MM.1S (cell line): ENCODE measurements at regions not wholly inside any gene's neighbourhood (a gene's known extent, or its start where the extent isn't known, plus 50 kb on each side); places are given as distances from the start of the nearest gene placed in this dataset.

ENCODE experiments used
- DNase-seq: peaks from one replicate; pipeline ENCODE4 v3.0.0-alpha.2; 2015
- H2AFZ ChIP-seq: fragments of 300-600 bp; sonication (generic); 2 replicates; pipeline ENCODE4 v1.6.0; 2016; ENCODE audit warnings: antibody characterized with exemption, low read length
- H3F3A ChIP-seq: fragments of 300-600 bp; sonication (generic); 2 replicates; pipeline ENCODE4 v1.6.1; 2016; ENCODE audit warnings: mild to moderate bottlenecking, antibody characterized with exemption, low read length, moderate library complexity, mixed read lengths; ENCODE audit not compliant: insufficient read depth
- H3K27ac ChIP-seq: fragments of 300-600 bp; sonication (generic); 2 replicates; pipeline ENCODE4 v1.5.1; 2016; ENCODE audit warnings: mild to moderate bottlenecking, low read length
- H3K27me3 ChIP-seq: fragments of 300-600 bp; sonication (generic); replicated peaks from 2 replicates; pipeline ENCODE4 v1.6.0; 2016; ENCODE audit warnings: low read length; ENCODE audit not compliant: insufficient read depth
- H3K36me3 ChIP-seq: fragments of 300-600 bp; sonication (generic); replicated peaks from 2 replicates; pipeline ENCODE4 v1.6.1; 2016; ENCODE audit warnings: mild to moderate bottlenecking, low read length, mixed read lengths; ENCODE audit not compliant: insufficient read depth
- H3K4me1 ChIP-seq: fragments of 300-600 bp; sonication (generic); 2 replicates; pipeline ENCODE4 v1.6.1; 2016; ENCODE audit warnings: low read length, mixed read lengths
- H3K4me2 ChIP-seq: fragments of 300-600 bp; sonication (generic); 2 replicates; pipeline ENCODE4 v1.6.0; 2016; ENCODE audit warnings: low read depth, low read length
- H3K4me3 ChIP-seq: fragments of 300-600 bp; sonication (generic); 2 replicates; pipeline ENCODE4 v1.5.1; 2016; ENCODE audit warnings: low read length, mixed read lengths
- H3K79me2 ChIP-seq: fragments of 300-600 bp; sonication (generic); 2 replicates; pipeline ENCODE4 v1.6.1; 2016; ENCODE audit warnings: mixed run types, low read length, mixed read lengths
- H3K9ac ChIP-seq: fragments of 300-600 bp; sonication (generic); 2 replicates; pipeline ENCODE4 v1.6.1; 2016; ENCODE audit warnings: low read length, mixed read lengths
- H3K9me2 ChIP-seq: fragments of 300-600 bp; sonication (generic); replicated peaks from 2 replicates; pipeline ENCODE4 v1.6.1; 2016; ENCODE audit warnings: mild to moderate bottlenecking, low read length, mixed read lengths; ENCODE audit not compliant: insufficient read depth
- H3K9me3 ChIP-seq: fragments of 300-600 bp; sonication (generic); replicated peaks from 2 replicates; pipeline ENCODE4 v1.6.1; 2016; ENCODE audit warnings: mild to moderate bottlenecking, low read length, mixed read lengths; ENCODE audit not compliant: insufficient read depth
- H4K20me1 ChIP-seq: fragments of 300-600 bp; sonication (generic); 2 replicates; pipeline ENCODE4 v1.6.1; 2016; ENCODE audit warnings: mild to moderate bottlenecking, low read length, moderate library complexity, mixed read lengths; ENCODE audit not compliant: insufficient read depth
- EZH2 ChIP-seq: fragments of 300-600 bp; sonication (generic); optimal IDR thresholded peaks from 2 replicates; pipeline ENCODE3; 2017; ENCODE audit warnings: low read depth, mild to moderate bottlenecking, antibody characterized with exemption, low read length, mixed read lengths
- EZH2phosphoT487 ChIP-seq: fragments of 300-600 bp; sonication (generic); IDR thresholded peaks from 2 replicates; pipeline ENCODE4 v1.6.1; 2018; ENCODE audit warnings: antibody characterized with exemption, low read length
- TF ChIP-seq, protein P1 (sequence below): fragments of 300-600 bp; sonication (generic); IDR thresholded peaks from 2 replicates; pipeline ENCODE4 v1.5.1; 2016; ENCODE audit warnings: antibody characterized with exemption, low read length, mixed read lengths

DNA sequence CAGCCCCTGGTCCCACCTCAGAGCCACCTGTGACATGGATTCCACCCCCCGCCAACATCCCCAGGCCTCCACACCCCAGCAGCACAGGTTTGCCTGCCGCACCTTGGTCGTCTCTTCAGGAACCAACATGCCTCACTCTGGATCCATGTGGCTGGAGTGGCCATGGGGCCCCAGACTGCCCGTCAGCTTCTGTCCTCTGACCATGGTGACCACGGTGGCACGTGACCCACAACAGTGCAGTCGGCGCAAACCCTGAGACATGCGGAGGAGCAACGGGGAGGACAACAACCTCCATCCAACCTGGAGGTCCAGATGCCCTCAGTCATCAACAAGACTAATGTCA lies 85.6 kb downstream of the ANKRD60 start:
- no peaks in the 10 kb centered on the region for H3K4me1 ChIP-seq
- no peaks in the 10 kb centered on the region for H3K36me3 ChIP-seq
- no peaks in the 10 kb centered on the region for H3K79me2 ChIP-seq
- no peaks in the 10 kb centered on the region for H3K9me3 ChIP-seq
- H3K4me3 ChIP-seq: no peak overlapping the region
- H3K4me2 ChIP-seq: no peak overlapping the region
- no peaks in the 10 kb centered on the region for H3K9me2 ChIP-seq
- no peak overlapping the region for H2AFZ ChIP-seq
- TF ChIP-seq, protein P1, sequence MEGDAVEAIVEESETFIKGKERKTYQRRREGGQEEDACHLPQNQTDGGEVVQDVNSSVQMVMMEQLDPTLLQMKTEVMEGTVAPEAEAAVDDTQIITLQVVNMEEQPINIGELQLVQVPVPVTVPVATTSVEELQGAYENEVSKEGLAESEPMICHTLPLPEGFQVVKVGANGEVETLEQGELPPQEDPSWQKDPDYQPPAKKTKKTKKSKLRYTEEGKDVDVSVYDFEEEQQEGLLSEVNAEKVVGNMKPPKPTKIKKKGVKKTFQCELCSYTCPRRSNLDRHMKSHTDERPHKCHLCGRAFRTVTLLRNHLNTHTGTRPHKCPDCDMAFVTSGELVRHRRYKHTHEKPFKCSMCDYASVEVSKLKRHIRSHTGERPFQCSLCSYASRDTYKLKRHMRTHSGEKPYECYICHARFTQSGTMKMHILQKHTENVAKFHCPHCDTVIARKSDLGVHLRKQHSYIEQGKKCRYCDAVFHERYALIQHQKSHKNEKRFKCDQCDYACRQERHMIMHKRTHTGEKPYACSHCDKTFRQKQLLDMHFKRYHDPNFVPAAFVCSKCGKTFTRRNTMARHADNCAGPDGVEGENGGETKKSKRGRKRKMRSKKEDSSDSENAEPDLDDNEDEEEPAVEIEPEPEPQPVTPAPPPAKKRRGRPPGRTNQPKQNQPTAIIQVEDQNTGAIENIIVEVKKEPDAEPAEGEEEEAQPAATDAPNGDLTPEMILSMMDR: no peak
- TF ChIP-seq EZH2phosphoT487 (no peak), EZH2 (no peak)
- H3K9ac ChIP-seq: no peak overlapping the region
- no peaks in the 10 kb centered on the region for H3F3A ChIP-seq
- H3K27me3 ChIP-seq: peaks cover 97% of the 10 kb centered on the region
- no peak overlapping the region for H3K27ac ChIP-seq
- no peak for DNase-seq
- H4K20me1 ChIP-seq: no peaks in the 10 kb centered on the region

DNA sequence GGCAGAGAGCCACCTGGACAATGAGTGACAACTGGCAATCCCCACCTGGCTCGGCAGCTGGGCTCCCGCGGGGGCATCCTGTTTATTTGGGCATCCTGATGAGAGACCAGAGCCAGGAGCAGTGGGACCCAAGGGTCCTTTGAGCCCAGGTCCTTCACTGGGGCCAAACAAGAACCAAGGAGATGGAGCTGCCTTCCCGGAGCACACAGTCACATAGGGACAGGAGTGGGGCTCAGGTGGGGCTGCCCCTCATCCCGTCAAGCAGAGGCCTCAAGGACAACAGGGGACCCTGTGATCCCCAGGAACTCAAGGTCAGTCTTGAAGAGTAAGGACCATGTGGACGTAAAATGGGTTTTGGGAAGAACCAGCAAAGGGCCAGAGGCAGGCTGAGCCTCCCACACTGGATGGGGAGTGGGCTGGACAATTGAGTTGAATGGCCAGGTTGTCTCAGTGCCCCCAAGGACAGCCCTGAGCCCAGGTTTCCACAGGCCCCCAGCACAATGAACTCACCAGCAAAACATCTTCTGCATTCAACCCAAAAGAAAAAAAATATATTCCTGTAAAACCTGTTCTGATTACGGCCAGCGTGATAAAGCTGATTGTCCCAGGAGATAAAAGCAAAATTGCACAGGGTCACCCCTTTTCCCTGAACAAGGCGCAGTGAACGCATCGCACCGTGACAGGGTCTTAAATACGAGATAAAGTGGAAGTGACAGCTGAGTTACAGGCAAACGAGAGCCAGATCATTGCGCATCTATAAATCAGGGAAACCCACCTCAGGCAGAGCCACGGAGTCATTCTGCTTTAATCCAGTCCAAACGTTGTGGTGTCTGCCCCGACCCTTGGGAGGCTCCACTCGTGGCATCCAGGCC lies 86.2 kb downstream of the ANKRD60 start:
- Histone ChIP-seq H3K4me2 (no peak overlapping the region), H3K27me3 (peaks cover 97% of the 10 kb centered on the region), H3K9me2 (no peaks in the 10 kb centered on the region)

DNA sequence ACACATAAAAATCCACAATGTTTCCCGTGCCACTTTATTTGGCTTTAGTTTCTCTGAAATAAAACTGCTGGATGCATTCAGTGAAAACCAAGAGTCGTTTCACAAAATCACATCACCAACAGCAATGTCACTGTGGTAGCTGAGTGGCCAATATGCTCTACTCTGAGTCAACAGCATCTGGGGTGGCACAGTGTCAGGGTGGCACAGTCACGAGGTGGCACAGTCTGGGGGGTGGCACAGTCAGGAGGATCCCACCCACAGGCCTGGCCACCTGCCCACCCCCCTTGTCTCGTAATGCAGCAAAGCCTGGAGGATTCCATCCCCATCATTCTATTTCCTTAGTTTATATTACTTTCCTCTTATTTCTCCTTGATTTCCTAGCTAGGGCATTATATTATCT lies 87.0 kb downstream of the ANKRD60 start:
- H3K4me1 ChIP-seq: no peaks in the 10 kb centered on the region
- TF ChIP-seq, protein P1: no peak
- TF ChIP-seq EZH2 (no peak), EZH2phosphoT487 (no peak)
- no peaks in the 10 kb centered on the region for H3K9me2 ChIP-seq
- H3K9ac ChIP-seq: no peak overlapping the region
- no peak overlapping the region for H3K4me3 ChIP-seq
- DNase-seq: no peak
- H3K27ac ChIP-seq: no peak overlapping the region
- H3K27me3 ChIP-seq: peaks cover 97% of the 10 kb centered on the region
- no peaks in the 10 kb centered on the region for H4K20me1 ChIP-seq
- H2AFZ ChIP-seq: no peak overlapping the region
- H3K4me2 ChIP-seq: no peak overlapping the region
- H3K9me3 ChIP-seq: no peaks in the 10 kb centered on the region
- no peaks in the 10 kb centered on the region for H3F3A ChIP-seq
- no peaks in the 10 kb centered on the region for H3K79me2 ChIP-seq
- no peaks in the 10 kb centered on the region for H3K36me3 ChIP-seq

More for the DNA sequence above, 86.2 kb downstream of the ANKRD60 start:
- Histone ChIP-seq H4K20me1 (no peaks in the 10 kb centered on the region), H3K9me3 (no peaks in the 10 kb centered on the region), H3K36me3 (no peaks in the 10 kb centered on the region), H3K27ac (no peak overlapping the region), H3F3A (no peaks in the 10 kb centered on the region), H2AFZ (no peak overlapping the region), H3K4me1 (no peaks in the 10 kb centered on the region), H3K9ac (no peak overlapping the region), H3K4me3 (no peak overlapping the region), H3K79me2 (no peaks in the 10 kb centered on the region)
- DNase-seq: no peak
- TF ChIP-seq, protein P1: no peak
- TF ChIP-seq EZH2: no peak
- no peak for TF ChIP-seq EZH2phosphoT487
